Ovary (tissue), 7 donors: ENCODE measurements at regions not wholly inside any gene's neighbourhood (a gene's known extent, or its start where the extent isn't known, plus 50 kb on each side); places are given as distances from the start of the nearest gene placed in this dataset.

ENCODE experiments used
- DNase-seq, 5 donors: peaks; one replicate each; pipeline ENCODE4 v3.0.0-alpha.2; 2019 to 2020
- H3K27ac ChIP-seq, 2 donors: fragments of 200-600 bp; one replicate each; pipeline versions ENCODE4 v1.5.1 to v1.8.0; 2019 to 2022
- H3K27me3 ChIP-seq: fragments of 200-600 bp; one replicate; pipeline ENCODE4 v1.8.0; 2022
- H3K36me3 ChIP-seq: fragments of 200-600 bp; sonication (generic); one replicate; pipeline ENCODE4 v1.5.1; 2019
- H3K4me1 ChIP-seq: one replicate; pipeline ENCODE4 v1.8.1; 2013; ENCODE audit warnings: mild to moderate bottlenecking, moderate library complexity; ENCODE audit not compliant: insufficient read depth
- H3K4me3 ChIP-seq: fragments of 200-600 bp; sonication (generic); one replicate; pipeline ENCODE4 v1.5.1; 2017
- H3K9me3 ChIP-seq, 2 donors: fragments of 200-600 bp in 1 of 2; sonication (generic) in 1 of 2; one replicate each; pipeline versions ENCODE4 v1.5.1 to v1.8.1; 2013 to 2019; ENCODE audit warnings: mild to moderate bottlenecking in 1 of 2, moderate library complexity in 1 of 2
- CTCF ChIP-seq, 3 donors: fragments of 450-650 bp in 2 of 3; fragments of 200-600 bp in 1 of 3; IDR thresholded peaks; one replicate each; pipeline versions ENCODE4 v1.5.1 to v1.8.0; 2016 to 2022; ENCODE audit warnings: antibody characterized with exemption in 3 of 3, mild to moderate bottlenecking in 1 of 3
- EP300 ChIP-seq: sonication (generic); formaldehyde crosslinking; IDR thresholded peaks from one replicate; pipeline ENCODE4 v1.6.1; 2017; ENCODE audit warnings: antibody characterized with exemption
- POLR2A ChIP-seq: fragments of 450-650 bp; IDR thresholded peaks from one replicate; pipeline ENCODE4 v1.6.1; 2017; ENCODE audit warnings: antibody characterized with exemption, mild to moderate bottlenecking, moderate library complexity
- WGBS, 3 donors: extraction: QIAGEN DNeasy Blood & Tissue Kit in 1 of 3; methylation state at CpG; one replicate each; pipeline versions ENCODE4 v1.1.5 to v1.1.7; 2013 to 2017; 5-methylcytosine and 5-hydroxymethylcytosine counted together
- intact Hi-C, 4 donors: fragments of 100-400 bp; cut with DNase I; formaldehyde crosslinking; loops; one replicate each; pipeline versions ENCODE4 v1.11.0 to v1.15.1; 2022 to 2023
- donor health status: DM: no; HTN: no; CAD: no; lungs with moderate emphysema.
- donor health status: DM: no; HTN: no; CAD: no.
- donor health status: Bipolar disorder and iron deficiency.
- donor health status: DM: no; HTN: no; CAD: no.
- donor health status: DM: yes; HTN: yes; CAD: no.

GRCh38 chrX:150127216-150127615, 188.9 kb upstream of the EOLA2 start:
- Histone ChIP-seq H3K9me3 (no peaks in the 10 kb centered on the region), H3K4me1 (no peaks in the 10 kb centered on the region), H3K36me3 (no peaks in the 10 kb centered on the region), H3K27ac (no peak overlapping the region), H3K27me3 (no peaks in the 10 kb centered on the region), H3K4me3 (no peak overlapping the region)
- intact Hi-C loops = no loop called here
- no peak for DNase-seq
- no peak for TF ChIP-seq EP300
- TF ChIP-seq CTCF (IDR thresholded peaks at IDR 0.05) = no peak
- no peak for TF ChIP-seq POLR2A
- 48 to 61% (median 59%) methylated on average over 3 of the region's 3 CpGs for WGBS, 3 donors

GRCh38 chrX:150143721-150144440, 205.6 kb upstream of the EOLA2 start:
- no peak for DNase-seq
- no peaks in the 10 kb centered on the region for H3K4me1 ChIP-seq
- H3K36me3 ChIP-seq = no peaks in the 10 kb centered on the region
- H3K27me3 ChIP-seq = no peaks in the 10 kb centered on the region
- no peak overlapping the region for H3K4me3 ChIP-seq
- no peak for TF ChIP-seq POLR2A
- no peak for TF ChIP-seq CTCF (IDR thresholded peaks at IDR 0.05)
- TF ChIP-seq EP300 = no peak
- H3K27ac ChIP-seq = no peak overlapping the region
- WGBS, 3 donors = 52 to 59% (median 56%) methylated on average over 4 of the region's 4 CpGs
- intact Hi-C loops = no loop called here
- H3K9me3 ChIP-seq = no peaks in the 10 kb centered on the region

GRCh38 chrX:150146271-150146896, 208.1 kb upstream of the EOLA2 start:
- Histone ChIP-seq H3K4me1 (no peaks in the 10 kb centered on the region), H3K4me3 (no peak overlapping the region), H3K36me3 (no peaks in the 10 kb centered on the region), H3K9me3 (no peaks in the 10 kb centered on the region), H3K27ac (no peak overlapping the region), H3K27me3 (no peaks in the 10 kb centered on the region)
- TF ChIP-seq EP300 (no peak), CTCF (IDR thresholded peaks at IDR 0.05) (no peak), POLR2A (no peak)
- intact Hi-C loops = no loop called here
- WGBS, 3 donors = 68 to 70% (median 68%) methylated on average over 1 of the region's 1 CpG
- no peak for DNase-seq

- H3K4me1 ChIP-seq = no peaks in the 10 kb centered on the region
- no peak for DNase-seq
- no peaks in the 10 kb centered on the region for H3K27me3 ChIP-seq
- TF ChIP-seq EP300 = no peak
- no peak for TF ChIP-seq POLR2A
- no peak for TF ChIP-seq CTCF (IDR thresholded peaks at IDR 0.05)
- no peak overlapping the region for H3K4me3 ChIP-seq
- intact Hi-C loops = no loop called here
- H3K36me3 ChIP-seq = no peaks in the 10 kb centered on the region
- WGBS, 3 donors = 43 to 51% (median 48%) methylated on average over 5 of the region's 5 CpGs
- H3K27ac ChIP-seq = no peak overlapping the region
- H3K9me3 ChIP-seq = no peaks in the 10 kb centered on the region
These were observed 210.7 kb upstream of the EOLA2 start for GRCh38 chrX:150148749-150149672.
